ENCODE measurements at regions not wholly inside any gene's neighbourhood (a gene's known extent, or its start where the extent isn't known, plus 50 kb on each side); places are given as distances from the start of the nearest gene placed in this dataset.

DNA sequence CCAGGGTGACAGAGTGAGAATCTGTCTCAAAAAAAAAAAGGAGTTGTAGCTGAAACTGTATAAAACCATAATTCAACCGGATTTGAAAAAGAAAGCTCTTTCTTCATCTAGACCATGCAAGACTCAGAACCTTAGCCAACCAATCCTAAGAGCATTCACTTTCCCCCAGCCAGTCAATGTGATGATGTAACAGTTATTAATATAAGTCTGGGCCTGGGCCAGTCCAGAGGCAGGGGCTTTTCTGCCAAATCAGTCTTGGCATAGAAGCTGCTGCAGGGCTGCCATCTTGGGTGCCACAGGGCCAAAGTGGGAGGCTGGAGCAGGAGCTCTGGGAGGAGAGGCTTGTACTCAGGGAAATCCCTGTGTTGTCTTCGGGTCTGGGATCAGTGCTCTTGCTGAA is 288.4 kb downstream of the CLIC5 start:
- TF ChIP-seq EZH2 (IDR thresholded peaks at IDR 0.05; ENCODE audit: low read length): no peak
- TF ChIP-seq, protein P1, sequence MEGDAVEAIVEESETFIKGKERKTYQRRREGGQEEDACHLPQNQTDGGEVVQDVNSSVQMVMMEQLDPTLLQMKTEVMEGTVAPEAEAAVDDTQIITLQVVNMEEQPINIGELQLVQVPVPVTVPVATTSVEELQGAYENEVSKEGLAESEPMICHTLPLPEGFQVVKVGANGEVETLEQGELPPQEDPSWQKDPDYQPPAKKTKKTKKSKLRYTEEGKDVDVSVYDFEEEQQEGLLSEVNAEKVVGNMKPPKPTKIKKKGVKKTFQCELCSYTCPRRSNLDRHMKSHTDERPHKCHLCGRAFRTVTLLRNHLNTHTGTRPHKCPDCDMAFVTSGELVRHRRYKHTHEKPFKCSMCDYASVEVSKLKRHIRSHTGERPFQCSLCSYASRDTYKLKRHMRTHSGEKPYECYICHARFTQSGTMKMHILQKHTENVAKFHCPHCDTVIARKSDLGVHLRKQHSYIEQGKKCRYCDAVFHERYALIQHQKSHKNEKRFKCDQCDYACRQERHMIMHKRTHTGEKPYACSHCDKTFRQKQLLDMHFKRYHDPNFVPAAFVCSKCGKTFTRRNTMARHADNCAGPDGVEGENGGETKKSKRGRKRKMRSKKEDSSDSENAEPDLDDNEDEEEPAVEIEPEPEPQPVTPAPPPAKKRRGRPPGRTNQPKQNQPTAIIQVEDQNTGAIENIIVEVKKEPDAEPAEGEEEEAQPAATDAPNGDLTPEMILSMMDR (optimal IDR thresholded peaks at IDR 0.05 in 1 of 3, IDR thresholded peaks at IDR 0.05 in 1 of 3, conservative IDR thresholded peaks at IDR 0.05 in 1 of 3; ENCODE audit: extremely low read depth in 1 of 3, insufficient read depth in 2 of 3, low read length in 3 of 3): no peak
- Histone ChIP-seq H3K9me3 (ENCODE audit: control insufficient read depth, low read depth, low read length) (no peaks in the 10 kb centered on the region), H3K27me3 (ENCODE audit: control insufficient read depth, extremely low read depth, insufficient read depth, low read length) (no peaks in the 10 kb centered on the region), H2AFZ (ENCODE audit: control insufficient read depth, low read length) (no peak overlapping the region), H3K27ac (ENCODE audit: control insufficient read depth, insufficient read depth, low read length) (no peak overlapping the region), H3K4me2 (ENCODE audit: control insufficient read depth, extremely low read depth, insufficient read depth, low read depth, low read length) (no peak overlapping the region), H3K4me3 (ENCODE audit: control insufficient read depth in 2 of 3, extremely low read depth in 1 of 3, insufficient read depth in 2 of 3, low read depth in 1 of 3, low read length in 3 of 3) (no peak overlapping the region), H4K20me1 (ENCODE audit: control insufficient read depth, extremely low read depth, insufficient read depth, low read length) (no peaks in the 10 kb centered on the region), H3K9me1 (ENCODE audit: control insufficient read depth, extremely low read depth, insufficient read depth, low read length) (no peaks in the 10 kb centered on the region), H3K9ac (ENCODE audit: control insufficient read depth, extremely low read depth, insufficient read depth, low read length) (no peak overlapping the region), H3K79me2 (ENCODE audit: control insufficient read depth, insufficient read depth, low read length) (no peaks in the 10 kb centered on the region), H3K4me1 (ENCODE audit: control insufficient read depth, extremely low read depth, insufficient read depth, low read length) (peaks cover 16% of the 10 kb centered on the region), H3K36me3 (ENCODE audit: control insufficient read depth in 2 of 2, extremely low read depth in 1 of 2, insufficient read depth in 2 of 2, low read length in 2 of 2) (no peaks in the 10 kb centered on the region)
- DNase-seq (ENCODE audit: low read depth, low spot score) (no peak), FAIRE-seq (no peak)
- dilution Hi-C loops (cut with MboI; ENCODE audit: extremely low pct_ligation_motif_present, low sequenced_read_pairs): no loop called here

DNA sequence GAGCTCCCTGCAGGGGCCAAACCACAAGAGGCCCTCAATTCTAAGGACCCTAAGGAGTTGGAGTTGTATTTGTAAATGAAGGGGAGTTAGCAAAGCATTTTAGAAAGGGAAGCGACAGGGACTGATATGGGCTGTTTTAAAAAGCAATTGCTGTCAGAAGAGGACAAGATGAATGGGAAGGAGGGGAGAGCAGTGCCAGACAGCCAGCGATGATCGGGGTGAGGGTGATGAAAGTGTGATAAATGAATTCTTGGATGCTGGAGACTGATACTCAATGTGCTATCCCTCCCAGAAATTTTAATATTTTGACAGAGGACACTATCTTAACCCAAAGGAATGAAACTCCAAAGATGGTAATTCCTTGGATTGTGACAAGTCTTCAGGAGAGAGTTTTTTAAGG is 289.2 kb downstream of the CLIC5 start:
- TF ChIP-seq EZH2 (IDR thresholded peaks at IDR 0.05; ENCODE audit: low read length): no peak
- TF ChIP-seq, protein P1 (optimal IDR thresholded peaks at IDR 0.05 in 1 of 3, IDR thresholded peaks at IDR 0.05 in 1 of 3, conservative IDR thresholded peaks at IDR 0.05 in 1 of 3; ENCODE audit: extremely low read depth in 1 of 3, insufficient read depth in 2 of 3, low read length in 3 of 3): no peak
- H3K27ac ChIP-seq (ENCODE audit: control insufficient read depth, insufficient read depth, low read length): no peak overlapping the region
- no peak overlapping the region for H3K4me3 ChIP-seq (ENCODE audit: control insufficient read depth in 2 of 3, extremely low read depth in 1 of 3, insufficient read depth in 2 of 3, low read depth in 1 of 3, low read length in 3 of 3)
- no peaks in the 10 kb centered on the region for H3K79me2 ChIP-seq (ENCODE audit: control insufficient read depth, insufficient read depth, low read length)
- FAIRE-seq (no peak), DNase-seq (ENCODE audit: low read depth, low spot score) (no peak)
- H3K9me1 ChIP-seq (ENCODE audit: control insufficient read depth, extremely low read depth, insufficient read depth, low read length): no peaks in the 10 kb centered on the region
- H3K36me3 ChIP-seq (ENCODE audit: control insufficient read depth in 2 of 2, extremely low read depth in 1 of 2, insufficient read depth in 2 of 2, low read length in 2 of 2): no peaks in the 10 kb centered on the region
- no peaks in the 10 kb centered on the region for H4K20me1 ChIP-seq (ENCODE audit: control insufficient read depth, extremely low read depth, insufficient read depth, low read length)
- peaks cover 16% of the 10 kb centered on the region for H3K4me1 ChIP-seq (ENCODE audit: control insufficient read depth, extremely low read depth, insufficient read depth, low read length)
- H3K4me2 ChIP-seq (ENCODE audit: control insufficient read depth, extremely low read depth, insufficient read depth, low read depth, low read length): no peak overlapping the region
- H3K9ac ChIP-seq (ENCODE audit: control insufficient read depth, extremely low read depth, insufficient read depth, low read length): no peak overlapping the region
- no peaks in the 10 kb centered on the region for H3K9me3 ChIP-seq (ENCODE audit: control insufficient read depth, low read depth, low read length)
- dilution Hi-C loops (cut with MboI; ENCODE audit: extremely low pct_ligation_motif_present, low sequenced_read_pairs): no loop called here
- no peak overlapping the region for H2AFZ ChIP-seq (ENCODE audit: control insufficient read depth, low read length)
- H3K27me3 ChIP-seq (ENCODE audit: control insufficient read depth, extremely low read depth, insufficient read depth, low read length): no peaks in the 10 kb centered on the region
